Smooth muscle cell (in vitro differentiated cells): ENCODE measurements at regions not wholly inside any gene's neighbourhood (a gene's known extent, or its start where the extent isn't known, plus 50 kb on each side); places are given as distances from the start of the nearest gene placed in this dataset.

Experiments used
- DNase-seq: peaks from one replicate; lab custom pipeline; 2025; ENCODE audit not compliant: unreplicated experiment; lab: John Stamatoyannopoulos, UW
- H2AFZ ChIP-seq: fragments of 200-600 bp; sonication (generic); 2 replicates; pipeline ENCODE4 v1.6.0; 2016; ENCODE audit warnings: antibody characterized with exemption, low read depth, mild to moderate bottlenecking
- H3F3A ChIP-seq: fragments of 200-600 bp; sonication (generic); 2 replicates; pipeline ENCODE4 v1.6.0; 2017; ENCODE audit warnings: antibody characterized with exemption, low read depth
- H3K27ac ChIP-seq: fragments of 200-600 bp; sonication (generic); 2 replicates; pipeline ENCODE4 v1.5.1; 2016; ENCODE audit warnings: low read depth, mild to moderate bottlenecking
- H3K27me3 ChIP-seq: fragments of 200-600 bp; sonication (generic); 2 replicates; pipeline ENCODE4 v1.6.1; 2016; ENCODE audit warnings: low read depth, mild to moderate bottlenecking
- H3K36me3 ChIP-seq: fragments of 200-600 bp; sonication (generic); 2 replicates; pipeline ENCODE4 v1.5.1; 2016; ENCODE audit warnings: low read depth
- H3K4me1 ChIP-seq: fragments of 200-600 bp; sonication (generic); 2 replicates; pipeline ENCODE4 v1.5.1; 2016; ENCODE audit warnings: low read depth
- H3K4me2 ChIP-seq: fragments of 200-600 bp; sonication (generic); 2 replicates; pipeline ENCODE4 v1.6.0; 2016; ENCODE audit warnings: mild to moderate bottlenecking
- H3K4me3 ChIP-seq: fragments of 200-600 bp; sonication (generic); 2 replicates; pipeline ENCODE4 v1.5.1; 2016; ENCODE audit warnings: mild to moderate bottlenecking
- H3K79me2 ChIP-seq: fragments of 200-600 bp; sonication (generic); 2 replicates; pipeline ENCODE4 v1.6.0; 2016; ENCODE audit warnings: low read depth, mild to moderate bottlenecking
- H3K9ac ChIP-seq: fragments of 200-600 bp; sonication (generic); 2 replicates; pipeline ENCODE4 v1.6.0; 2016; ENCODE audit warnings: low read depth
- H3K9me3 ChIP-seq: fragments of 200-600 bp; sonication (generic); replicated peaks from 2 replicates; pipeline ENCODE4 v1.5.1; 2016; ENCODE audit warnings: low read depth
- H4K20me1 ChIP-seq: fragments of 200-600 bp; sonication (generic); 2 replicates; pipeline ENCODE4 v1.6.0; 2016; ENCODE audit warnings: low read depth
- CTCF ChIP-seq: fragments of 200-600 bp; sonication (generic); IDR thresholded peaks from 2 replicates; pipeline ENCODE4 v1.5.1; 2017; ENCODE audit warnings: borderline replicate concordance, mild to moderate bottlenecking, antibody characterized with exemption; ENCODE audit not compliant: insufficient read depth, poor library complexity, severe bottlenecking
- WGBS: methylation state at CpG from one replicate; pipeline ENCODE4 v1.1.7; 2016; ENCODE audit warnings: low lambda C conversion rate; 5-methylcytosine and 5-hydroxymethylcytosine counted together

- WGBS = 83% methylated on average over 8 of the region's 8 CpGs
Measured at GRCh38 chr3:148083526-148084182, 614.0 kb upstream of the AGTR1 start.

GRCh38 chr3:148084931-148085330 is 612.8 kb upstream of the AGTR1 start:
- H3K4me2 ChIP-seq = no peak overlapping the region
- H3F3A ChIP-seq = no peaks in the 10 kb centered on the region
- H3K9me3 ChIP-seq = no peaks in the 10 kb centered on the region
- no peaks in the 10 kb centered on the region for H4K20me1 ChIP-seq
- peaks cover 6% of the 10 kb centered on the region for H3K4me1 ChIP-seq
- no peaks in the 10 kb centered on the region for H3K79me2 ChIP-seq
- no peak overlapping the region for H2AFZ ChIP-seq
- WGBS = 88% methylated on average over 4 of the region's 4 CpGs
- no peak overlapping the region for H3K9ac ChIP-seq
- no peak for TF ChIP-seq CTCF
- H3K27me3 ChIP-seq = no peaks in the 10 kb centered on the region
- no peak overlapping the region for H3K27ac ChIP-seq
- H3K36me3 ChIP-seq = no peaks in the 10 kb centered on the region
- no peak for DNase-seq
- H3K4me3 ChIP-seq = no peak overlapping the region

More at GRCh38 chr3:148083526-148084182, 614.0 kb upstream of the AGTR1 start:
- no peak overlapping the region for H3K4me3 ChIP-seq
- H3K79me2 ChIP-seq = no peaks in the 10 kb centered on the region
- no peaks in the 10 kb centered on the region for H3K27me3 ChIP-seq
- TF ChIP-seq CTCF = no peak
- no peaks in the 10 kb centered on the region for H4K20me1 ChIP-seq
- no peak overlapping the region for H3K9ac ChIP-seq
- peaks cover 6% of the 10 kb centered on the region for H3K4me1 ChIP-seq
- H2AFZ ChIP-seq = no peak overlapping the region
- no peak overlapping the region for H3K27ac ChIP-seq
- no peak overlapping the region for H3K4me2 ChIP-seq
- DNase-seq = no peak
- no peaks in the 10 kb centered on the region for H3F3A ChIP-seq
- H3K36me3 ChIP-seq = no peaks in the 10 kb centered on the region
- H3K9me3 ChIP-seq = no peaks in the 10 kb centered on the region

- Histone ChIP-seq H3K79me2 (no peaks in the 10 kb centered on the region), H3K9ac (no peak overlapping the region), H3K4me3 (no peak overlapping the region), H3K27ac (no peak overlapping the region), H3K27me3 (no peaks in the 10 kb centered on the region), H3K9me3 (no peaks in the 10 kb centered on the region), H3K4me2 (no peak overlapping the region), H4K20me1 (no peaks in the 10 kb centered on the region), H3K36me3 (no peaks in the 10 kb centered on the region), H3F3A (no peaks in the 10 kb centered on the region), H2AFZ (no peak overlapping the region), H3K4me1 (peaks cover 6% of the 10 kb centered on the region)
- TF ChIP-seq CTCF = no peak
- WGBS = 91% methylated on average over 6 of the region's 6 CpGs
- DNase-seq = no peak
Measured at GRCh38 chr3:148087601-148088371, 609.9 kb upstream of the AGTR1 start.
